ENCODE measurements at regions not wholly inside any gene's neighbourhood (a gene's known extent, or its start where the extent isn't known, plus 50 kb on each side); places are given as distances from the start of the nearest gene placed in this dataset.

DNA sequence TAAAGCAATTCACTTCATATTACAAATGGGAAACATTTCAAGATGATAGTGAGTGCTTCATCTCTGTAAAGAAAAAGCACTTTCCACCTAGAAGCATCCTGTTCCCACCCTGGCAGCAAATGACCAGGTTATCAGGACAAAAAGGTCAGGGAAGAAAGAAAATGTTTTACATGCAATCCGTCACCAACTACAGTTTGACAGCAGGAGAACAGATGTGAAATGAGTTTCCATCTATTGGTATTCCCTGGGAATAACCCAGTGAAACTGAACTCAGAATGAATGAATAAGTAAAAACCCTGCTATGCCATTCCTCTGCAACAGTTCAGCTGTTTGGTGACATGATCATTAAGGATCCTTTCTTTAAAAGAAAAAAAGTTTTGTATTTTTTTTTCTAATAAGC lies 67.6 kb downstream of the HTR1A start:
- Histone ChIP-seq H3K27me3 (ENCODE audit: control insufficient read depth in 1 of 2, insufficient read depth in 2 of 2, low read length in 1 of 2) (no peaks in the 10 kb centered on the region), H3K9me3 (ENCODE audit: control insufficient read depth, low read length) (no peaks in the 10 kb centered on the region), H3K36me3 (ENCODE audit: control insufficient read depth in 1 of 2, insufficient read depth in 2 of 2, low read length in 1 of 2) (no peaks in the 10 kb centered on the region), H3K4me3 (ENCODE audit: low read length in 2 of 2) (no peak overlapping the region), H3K27ac (ENCODE audit: low read depth in 1 of 2, low read length in 2 of 2) (no peak overlapping the region), H3K4me1 (ENCODE audit: control insufficient read depth in 1 of 2, insufficient read depth in 2 of 2, low read length in 2 of 2) (no peaks in the 10 kb centered on the region)
- 33 to 35% methylated on average over 1 of the region's 1 CpG for WGBS, 2 donors
- DNase-seq (no peak), ATAC-seq (ENCODE audit: low FRiP score) (no peak)
- intact Hi-C loops (cut with DNase I), result no loop called here

GRCh38 chr5:63878788-63879187 lies 83.5 kb downstream of the HTR1A start:
- no peaks in the 10 kb centered on the region for H3K27me3 ChIP-seq (ENCODE audit: control insufficient read depth in 1 of 2, insufficient read depth in 2 of 2, low read length in 1 of 2)
- DNase-seq, result no peak
- no peak overlapping the region for H3K4me3 ChIP-seq (ENCODE audit: low read length in 2 of 2)
- H3K27ac ChIP-seq (ENCODE audit: low read depth in 1 of 2, low read length in 2 of 2), result no peak overlapping the region
- WGBS, 2 donors, result 25 to 43% methylated on average over 1 of the region's 1 CpG
- intact Hi-C loops (cut with DNase I), result no loop called here
- no peaks in the 10 kb centered on the region for H3K36me3 ChIP-seq (ENCODE audit: control insufficient read depth in 1 of 2, insufficient read depth in 2 of 2, low read length in 1 of 2)
- ATAC-seq (ENCODE audit: low FRiP score), result no peak
- H3K9me3 ChIP-seq (ENCODE audit: control insufficient read depth, low read length), result peaks cover 1% of the 10 kb centered on the region
- no peaks in the 10 kb centered on the region for H3K4me1 ChIP-seq (ENCODE audit: control insufficient read depth in 1 of 2, insufficient read depth in 2 of 2, low read length in 2 of 2)

- Histone ChIP-seq H3K27ac (ENCODE audit: low read depth in 1 of 2, low read length in 2 of 2) (no peak overlapping the region), H3K9me3 (ENCODE audit: control insufficient read depth, low read length) (peaks cover 1% of the 10 kb centered on the region), H3K4me3 (ENCODE audit: low read length in 2 of 2) (no peak overlapping the region), H3K27me3 (ENCODE audit: control insufficient read depth in 1 of 2, insufficient read depth in 2 of 2, low read length in 1 of 2) (no peaks in the 10 kb centered on the region), H3K36me3 (ENCODE audit: control insufficient read depth in 1 of 2, insufficient read depth in 2 of 2, low read length in 1 of 2) (no peaks in the 10 kb centered on the region), H3K4me1 (ENCODE audit: control insufficient read depth in 1 of 2, insufficient read depth in 2 of 2, low read length in 2 of 2) (no peaks in the 10 kb centered on the region)
- WGBS, 2 donors, result 62 to 80% methylated on average over 2 of the region's 2 CpGs
- intact Hi-C loops (cut with DNase I), result no loop called here
- no peak for DNase-seq
- ATAC-seq (ENCODE audit: low FRiP score), result no peak
Measured at GRCh38 chr5:63877961-63878360, 84.3 kb downstream of the HTR1A start.

- Histone ChIP-seq H3K27ac (ENCODE audit: low read depth in 1 of 2, low read length in 2 of 2) (no peak overlapping the region), H3K4me1 (ENCODE audit: control insufficient read depth in 1 of 2, insufficient read depth in 2 of 2, low read length in 2 of 2) (no peaks in the 10 kb centered on the region), H3K36me3 (ENCODE audit: control insufficient read depth in 1 of 2, insufficient read depth in 2 of 2, low read length in 1 of 2) (no peaks in the 10 kb centered on the region), H3K9me3 (ENCODE audit: control insufficient read depth, low read length) (peaks cover 1% of the 10 kb centered on the region), H3K4me3 (ENCODE audit: low read length in 2 of 2) (no peak overlapping the region), H3K27me3 (ENCODE audit: control insufficient read depth in 1 of 2, insufficient read depth in 2 of 2, low read length in 1 of 2) (no peaks in the 10 kb centered on the region)
- intact Hi-C loops (cut with DNase I), result no loop called here
- DNase-seq (no peak), ATAC-seq (ENCODE audit: low FRiP score) (no peak)
- 86 to 89% methylated on average over 1 of the region's 1 CpG for WGBS, 2 donors
Measured at GRCh38 chr5:63860379-63860778, 101.9 kb downstream of the HTR1A start.

DNA sequence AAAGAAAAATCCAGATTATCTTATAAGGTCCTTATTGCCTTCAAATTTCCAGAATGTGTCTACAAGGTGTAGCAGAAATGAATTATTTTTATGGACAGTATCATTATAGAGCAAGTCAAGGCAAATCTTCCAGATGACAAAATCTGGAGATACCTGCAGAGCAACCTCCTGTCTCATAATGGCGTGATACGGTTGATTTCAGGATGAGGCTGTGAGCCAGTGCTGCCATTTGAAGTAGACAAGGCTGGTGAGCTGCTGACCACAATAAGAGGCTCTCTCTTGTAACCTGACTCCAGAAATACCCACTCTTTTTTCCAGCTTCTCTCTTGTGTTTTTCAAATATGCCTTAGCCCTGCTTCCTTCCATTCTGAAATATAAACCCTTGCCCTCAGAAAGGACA lies 108.2 kb downstream of the HTR1A start:
- Histone ChIP-seq H3K4me1 (ENCODE audit: control insufficient read depth in 1 of 2, insufficient read depth in 2 of 2, low read length in 2 of 2) (no peaks in the 10 kb centered on the region), H3K27me3 (ENCODE audit: control insufficient read depth in 1 of 2, insufficient read depth in 2 of 2, low read length in 1 of 2) (no peaks in the 10 kb centered on the region), H3K36me3 (ENCODE audit: control insufficient read depth in 1 of 2, insufficient read depth in 2 of 2, low read length in 1 of 2) (no peaks in the 10 kb centered on the region), H3K4me3 (ENCODE audit: low read length in 2 of 2) (no peak overlapping the region), H3K9me3 (ENCODE audit: control insufficient read depth, low read length) (peaks cover 1% of the 10 kb centered on the region), H3K27ac (ENCODE audit: low read depth in 1 of 2, low read length in 2 of 2) (no peak overlapping the region)
- DNase-seq (no peak), ATAC-seq (ENCODE audit: low FRiP score) (no peak)
- intact Hi-C loops (cut with DNase I), result no loop called here
- 84 to 87% methylated on average over 2 of the region's 2 CpGs for WGBS, 2 donors

DNA sequence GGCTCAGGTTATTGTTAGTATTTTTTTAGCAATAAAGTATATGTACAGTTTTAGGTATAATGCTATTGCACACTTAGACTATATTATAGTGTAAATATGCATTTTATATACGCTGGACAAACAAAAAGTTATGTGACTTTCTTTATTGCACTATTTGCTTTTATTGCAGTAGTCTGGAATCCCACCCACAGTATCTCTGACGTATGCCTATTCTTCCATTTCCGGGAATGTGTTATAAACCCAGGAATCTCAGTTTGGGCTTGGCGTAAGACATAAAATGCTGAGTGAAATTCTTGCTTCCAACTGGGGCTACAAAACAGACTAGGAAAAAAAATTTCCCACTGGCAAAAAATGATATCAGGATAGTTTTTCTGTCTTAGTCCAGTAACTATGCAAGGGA lies 119.1 kb downstream of the HTR1A start:
- WGBS, 2 donors, result 66 to 79% methylated on average over 4 of the region's 4 CpGs

DNA sequence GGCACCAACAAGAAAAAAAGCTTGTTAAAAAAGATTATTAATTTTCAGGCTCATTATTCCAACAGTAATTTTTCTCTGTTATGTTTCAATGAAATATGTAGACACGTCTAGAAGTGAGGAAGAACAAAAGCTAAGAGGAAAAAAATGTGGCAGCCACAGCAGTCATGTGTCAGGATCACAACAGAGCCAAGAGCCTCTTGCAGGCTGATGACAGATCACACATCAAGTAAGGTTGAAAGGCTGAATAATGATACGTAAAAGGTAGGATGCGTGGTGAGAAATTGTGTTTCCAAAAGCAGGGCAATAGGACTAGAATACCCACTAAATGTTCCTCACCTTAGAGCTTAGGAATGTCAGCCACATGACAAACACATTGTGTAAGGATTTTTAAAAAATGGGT lies 124.8 kb downstream of the HTR1A start:
- ATAC-seq (ENCODE audit: low FRiP score), result no peak
- Histone ChIP-seq H3K36me3 (ENCODE audit: control insufficient read depth in 1 of 2, insufficient read depth in 2 of 2, low read length in 1 of 2) (no peaks in the 10 kb centered on the region), H3K4me3 (ENCODE audit: low read length in 2 of 2) (no peak overlapping the region), H3K4me1 (ENCODE audit: control insufficient read depth in 1 of 2, insufficient read depth in 2 of 2, low read length in 2 of 2) (no peaks in the 10 kb centered on the region), H3K27me3 (ENCODE audit: control insufficient read depth in 1 of 2, insufficient read depth in 2 of 2, low read length in 1 of 2) (no peaks in the 10 kb centered on the region), H3K9me3 (ENCODE audit: control insufficient read depth, low read length) (no peaks in the 10 kb centered on the region), H3K27ac (ENCODE audit: low read depth in 1 of 2, low read length in 2 of 2) (no peak overlapping the region)
- WGBS, 2 donors, result 23 to 42% methylated on average over 3 of the region's 3 CpGs
- intact Hi-C loops (cut with DNase I), result no loop called here
- DNase-seq, result no peak

More for the DNA sequence above, 119.1 kb downstream of the HTR1A start:
- Histone ChIP-seq H3K4me3 (ENCODE audit: low read length in 2 of 2) (no peak overlapping the region), H3K4me1 (ENCODE audit: control insufficient read depth in 1 of 2, insufficient read depth in 2 of 2, low read length in 2 of 2) (no peaks in the 10 kb centered on the region), H3K9me3 (ENCODE audit: control insufficient read depth, low read length) (no peaks in the 10 kb centered on the region), H3K27ac (ENCODE audit: low read depth in 1 of 2, low read length in 2 of 2) (no peak overlapping the region), H3K27me3 (ENCODE audit: control insufficient read depth in 1 of 2, insufficient read depth in 2 of 2, low read length in 1 of 2) (no peaks in the 10 kb centered on the region), H3K36me3 (ENCODE audit: control insufficient read depth in 1 of 2, insufficient read depth in 2 of 2, low read length in 1 of 2) (no peaks in the 10 kb centered on the region)
- no peak for ATAC-seq (ENCODE audit: low FRiP score)
- intact Hi-C loops (cut with DNase I), result no loop called here
- no peak for DNase-seq

DNA sequence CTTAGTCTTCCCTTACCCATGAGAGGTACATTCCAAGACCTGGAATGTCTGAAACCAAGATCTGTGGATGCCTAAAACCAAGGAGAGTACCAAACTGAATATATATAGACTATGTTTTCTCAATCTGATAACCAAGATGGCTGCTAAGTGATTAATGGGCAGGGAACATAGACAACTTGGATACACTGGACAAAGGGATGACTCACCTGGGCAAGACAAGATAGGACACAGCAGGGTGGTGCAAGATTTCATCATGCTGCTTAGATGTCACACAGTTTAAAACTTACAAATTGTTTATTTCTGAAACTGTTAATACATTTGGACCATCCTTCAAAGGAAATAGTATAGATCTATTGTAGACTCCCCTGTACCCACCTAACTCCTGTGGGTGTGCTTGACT lies 130.9 kb downstream of the HTR1A start:
- intact Hi-C loops (cut with DNase I), result no loop called here

DNA sequence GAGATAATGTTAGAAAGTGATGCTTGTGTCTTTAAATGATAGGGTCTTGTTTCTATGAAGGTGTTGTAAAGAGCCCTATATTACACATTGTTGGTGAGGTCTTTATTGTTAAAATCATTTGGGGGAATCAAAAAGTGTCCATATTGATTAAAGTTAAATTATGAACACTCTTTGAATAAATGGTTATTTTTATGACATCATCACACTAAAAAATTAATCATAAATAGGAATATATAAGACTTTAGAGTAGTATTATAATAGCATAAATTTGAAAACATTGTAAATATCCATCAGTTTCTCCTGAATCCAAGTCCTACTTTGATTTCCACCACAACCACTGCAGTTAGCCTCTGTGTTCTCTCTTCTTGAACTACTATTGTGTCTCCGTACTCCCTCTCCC lies 136.3 kb downstream of the HTR1A start:
- 93 to 95% methylated on average over 1 of the region's 1 CpG for whole genome bisulfite sequencing, 2 donors
- ATAC-seq (ENCODE audit: low FRiP score), result no peak
- intact Hi-C loops (cut with DNase I), result no loop called here

More for the DNA sequence above, 130.9 kb downstream of the HTR1A start:
- no peak for ATAC-seq (ENCODE audit: low FRiP score)
- Histone ChIP-seq H3K36me3 (ENCODE audit: control insufficient read depth in 1 of 2, insufficient read depth in 2 of 2, low read length in 1 of 2) (no peaks in the 10 kb centered on the region), H3K4me3 (ENCODE audit: low read length in 2 of 2) (no peak overlapping the region), H3K9me3 (ENCODE audit: control insufficient read depth, low read length) (no peaks in the 10 kb centered on the region), H3K4me1 (ENCODE audit: control insufficient read depth in 1 of 2, insufficient read depth in 2 of 2, low read length in 2 of 2) (no peaks in the 10 kb centered on the region), H3K27me3 (ENCODE audit: control insufficient read depth in 1 of 2, insufficient read depth in 2 of 2, low read length in 1 of 2) (no peaks in the 10 kb centered on the region), H3K27ac (ENCODE audit: low read depth in 1 of 2, low read length in 2 of 2) (no peak overlapping the region)
- DNase-seq, result no peak

More for the DNA sequence above, 136.3 kb downstream of the HTR1A start:
- no peak for DNase-seq
- Histone ChIP-seq H3K9me3 (ENCODE audit: control insufficient read depth, low read length) (no peaks in the 10 kb centered on the region), H3K27ac (ENCODE audit: low read depth in 1 of 2, low read length in 2 of 2) (no peak overlapping the region), H3K4me1 (ENCODE audit: control insufficient read depth in 1 of 2, insufficient read depth in 2 of 2, low read length in 2 of 2) (no peaks in the 10 kb centered on the region), H3K27me3 (ENCODE audit: control insufficient read depth in 1 of 2, insufficient read depth in 2 of 2, low read length in 1 of 2) (no peaks in the 10 kb centered on the region), H3K36me3 (ENCODE audit: control insufficient read depth in 1 of 2, insufficient read depth in 2 of 2, low read length in 1 of 2) (no peaks in the 10 kb centered on the region), H3K4me3 (ENCODE audit: low read length in 2 of 2) (no peak overlapping the region)

All from aorta (tissue), 5 donors.